ENCODE measurements at regions not wholly inside any gene's neighbourhood (a gene's known extent, or its start where the extent isn't known, plus 50 kb on each side); places are given as distances from the start of the nearest gene placed in this dataset.

DNA sequence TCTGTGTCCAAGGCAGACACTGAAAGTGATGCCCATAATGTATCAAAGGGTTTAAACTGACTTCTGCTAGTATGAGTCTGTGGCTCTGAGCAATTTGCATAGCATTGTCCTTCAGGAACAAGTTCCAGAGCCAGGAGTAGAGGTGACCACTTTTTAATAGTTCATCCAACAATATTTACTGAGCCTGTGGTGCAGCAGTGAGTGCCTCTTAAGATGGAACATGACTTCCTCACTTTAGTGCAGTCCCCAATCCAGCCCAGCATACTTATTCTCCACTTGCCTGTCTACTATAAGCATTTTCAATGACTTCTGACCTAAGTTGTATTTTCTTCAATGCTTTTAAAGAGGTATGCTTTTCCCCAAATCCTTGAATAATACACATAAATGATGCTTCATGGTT is 611.3 kb downstream of the MED13L start:
- no peak overlapping the region for H3K4me2 ChIP-seq (ENCODE audit: insufficient read depth, low read length)
- no TSS peak for BruUV-seq (replicated peaks)
- no peaks in the 10 kb centered on the region for H3K4me1 ChIP-seq (ENCODE audit: control insufficient read depth, extremely low read depth, insufficient read depth, low read length)
- H2AFZ ChIP-seq (ENCODE audit: low read depth, low read length): no peak overlapping the region
- dilution Hi-C loops (cut with MboI; ENCODE audit: extremely low pct_ligation_motif_present, low sequenced_read_pairs) (no loop called here), intact Hi-C loops (cut with micrococcal nuclease) (no loop called here)
- no peak overlapping the region for H3K9ac ChIP-seq (replicated peaks; ENCODE audit: extremely low read depth, insufficient read depth, low read length)
- H3K9me3 ChIP-seq (replicated peaks; ENCODE audit: control insufficient read depth, insufficient read depth, low read length): peaks cover 4% of the 10 kb centered on the region
- H4K20me1 ChIP-seq (replicated peaks; ENCODE audit: control insufficient read depth, extremely low read depth, insufficient read depth, low read length): no peaks in the 10 kb centered on the region
- TF ChIP-seq JUN (IDR thresholded peaks at IDR 0.05; ENCODE audit: borderline replicate concordance, insufficient read depth, insufficient read length, low read depth) (no peak), POLR2A (IDR thresholded peaks at IDR 0.05; ENCODE audit: low read depth, low read length) (no peak), FOS (IDR thresholded peaks at IDR 0.05; ENCODE audit: borderline replicate concordance, insufficient read depth, low read length) (no peak), POLR2AphosphoS5 (IDR thresholded peaks at IDR 0.05; ENCODE audit: insufficient read depth, low read depth, low read length) (no peak), EZH2 (IDR thresholded peaks at IDR 0.05; ENCODE audit: borderline replicate concordance, low read depth, low read length, severe bottlenecking) (no peak), MYC (IDR thresholded peaks at IDR 0.05; ENCODE audit: low read depth, low read length) (no peak), GATA2 (IDR thresholded peaks at IDR 0.05; ENCODE audit: insufficient read depth, insufficient read length, low read depth, low read length) (no peak)
- TF ChIP-seq, protein P1, sequence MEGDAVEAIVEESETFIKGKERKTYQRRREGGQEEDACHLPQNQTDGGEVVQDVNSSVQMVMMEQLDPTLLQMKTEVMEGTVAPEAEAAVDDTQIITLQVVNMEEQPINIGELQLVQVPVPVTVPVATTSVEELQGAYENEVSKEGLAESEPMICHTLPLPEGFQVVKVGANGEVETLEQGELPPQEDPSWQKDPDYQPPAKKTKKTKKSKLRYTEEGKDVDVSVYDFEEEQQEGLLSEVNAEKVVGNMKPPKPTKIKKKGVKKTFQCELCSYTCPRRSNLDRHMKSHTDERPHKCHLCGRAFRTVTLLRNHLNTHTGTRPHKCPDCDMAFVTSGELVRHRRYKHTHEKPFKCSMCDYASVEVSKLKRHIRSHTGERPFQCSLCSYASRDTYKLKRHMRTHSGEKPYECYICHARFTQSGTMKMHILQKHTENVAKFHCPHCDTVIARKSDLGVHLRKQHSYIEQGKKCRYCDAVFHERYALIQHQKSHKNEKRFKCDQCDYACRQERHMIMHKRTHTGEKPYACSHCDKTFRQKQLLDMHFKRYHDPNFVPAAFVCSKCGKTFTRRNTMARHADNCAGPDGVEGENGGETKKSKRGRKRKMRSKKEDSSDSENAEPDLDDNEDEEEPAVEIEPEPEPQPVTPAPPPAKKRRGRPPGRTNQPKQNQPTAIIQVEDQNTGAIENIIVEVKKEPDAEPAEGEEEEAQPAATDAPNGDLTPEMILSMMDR (IDR thresholded peaks at IDR 0.05; ENCODE audit: extremely low read depth in 1 of 2, insufficient read depth in 1 of 2, low read depth in 1 of 2, low read length in 2 of 2): no peak
- TF ChIP-seq, protein P2, sequence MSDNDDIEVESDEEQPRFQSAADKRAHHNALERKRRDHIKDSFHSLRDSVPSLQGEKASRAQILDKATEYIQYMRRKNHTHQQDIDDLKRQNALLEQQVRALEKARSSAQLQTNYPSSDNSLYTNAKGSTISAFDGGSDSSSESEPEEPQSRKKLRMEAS (IDR thresholded peaks at IDR 0.05; ENCODE audit: insufficient read depth, insufficient read length): no peak
- no peaks in the 10 kb centered on the region for H3K36me3 ChIP-seq (ENCODE audit: control insufficient read depth in 2 of 2, extremely low read depth in 1 of 2, insufficient read depth in 2 of 2, low read length in 2 of 2)
- H3K4me3 ChIP-seq (replicated peaks in 1 of 3; ENCODE audit: insufficient read depth in 1 of 3, low read depth in 1 of 3, low read length in 3 of 3): no peak overlapping the region
- FAIRE-seq (no peak), DNase-seq (ENCODE audit: low read depth, low spot score) (no peak)
- no peaks in the 10 kb centered on the region for H3K79me2 ChIP-seq (ENCODE audit: control insufficient read depth, insufficient read depth, low read length)
- no peaks in the 10 kb centered on the region for H3K27me3 ChIP-seq (ENCODE audit: control insufficient read depth in 2 of 2, insufficient read depth in 2 of 2, low read length in 2 of 2)
- ChIA-PET POLR2A (no interaction called here), CTCF (no interaction called here)
- no peak overlapping the region for H3K27ac ChIP-seq (ENCODE audit: insufficient read depth, low read depth, low read length)
- H3K9me1 ChIP-seq (replicated peaks; ENCODE audit: control insufficient read depth, extremely low read depth, insufficient read depth, low read length): no peaks in the 10 kb centered on the region

All from endothelial cell of umbilical vein (primary cell).